Calu3 (cell line): ENCODE measurements at regions not wholly inside any gene's neighbourhood (a gene's known extent, or its start where the extent isn't known, plus 50 kb on each side); places are given as distances from the start of the nearest gene placed in this dataset.

Experiments used
- BruUV-seq: library from RNA; stranded (reverse); fragments of 400-500 nt; replicated peaks from 2 replicates; lab custom pipeline; 2021; lab: Mats Ljungman, UMichigan
- CTCF ChIA-PET: fragments of 300-600 bp; sonication (Branson Sonifier 250); formaldehyde crosslinking; loops from one replicate; lab custom pipeline; 2022; ENCODE audit warnings: antibody characterized with exemption; lab: Charles Lee
- DNase-seq: peaks from one replicate; pipeline ENCODE4 v3.0.0; 2022
- H3K27ac Mint-ChIP-seq: one replicate; pipeline ENCODE4 v1.8.0; 2022; ENCODE audit warnings: mixed read lengths; ENCODE audit not compliant: unreplicated experiment
- H3K27me3 Mint-ChIP-seq: one replicate; pipeline ENCODE4 v1.8.0; 2022; ENCODE audit warnings: mixed read lengths; ENCODE audit not compliant: unreplicated experiment
- H3K36me3 Mint-ChIP-seq: one replicate; pipeline ENCODE4 v1.8.0; 2022; ENCODE audit warnings: mild to moderate bottlenecking, moderate library complexity, mixed read lengths; ENCODE audit not compliant: insufficient read depth, unreplicated experiment
- H3K4me1 Mint-ChIP-seq: one replicate; pipeline ENCODE4 v1.8.0; 2022; ENCODE audit warnings: mild to moderate bottlenecking, low read depth, mixed read lengths; ENCODE audit not compliant: unreplicated experiment
- H3K4me3 Mint-ChIP-seq: one replicate; pipeline ENCODE4 v1.8.0; 2022; ENCODE audit warnings: mild to moderate bottlenecking, low read depth, moderate library complexity, mixed read lengths; ENCODE audit not compliant: unreplicated experiment
- H3K9me3 Mint-ChIP-seq: one replicate; pipeline ENCODE4 v1.8.0; 2022; ENCODE audit warnings: low read depth, mixed read lengths; ENCODE audit not compliant: unreplicated experiment
- CTCF ChIP-seq: fragments of 200-600 bp; IDR thresholded peaks from one replicate; pipeline ENCODE4 v1.8.0; 2022; ENCODE audit warnings: antibody characterized with exemption; ENCODE audit not compliant: unreplicated experiment
- intact Hi-C: fragments of 100-400 bp; cut with micrococcal nuclease; formaldehyde crosslinking; loops from one replicate; pipeline ENCODE4 v1.10.0; 2022; ENCODE audit not compliant: unreplicated experiment

GRCh38 chr11:92725352-92725751 is 244.1 kb upstream of the MTNR1B start:
- no peaks in the 10 kb centered on the region for H3K9me3 Mint-ChIP-seq

DNA sequence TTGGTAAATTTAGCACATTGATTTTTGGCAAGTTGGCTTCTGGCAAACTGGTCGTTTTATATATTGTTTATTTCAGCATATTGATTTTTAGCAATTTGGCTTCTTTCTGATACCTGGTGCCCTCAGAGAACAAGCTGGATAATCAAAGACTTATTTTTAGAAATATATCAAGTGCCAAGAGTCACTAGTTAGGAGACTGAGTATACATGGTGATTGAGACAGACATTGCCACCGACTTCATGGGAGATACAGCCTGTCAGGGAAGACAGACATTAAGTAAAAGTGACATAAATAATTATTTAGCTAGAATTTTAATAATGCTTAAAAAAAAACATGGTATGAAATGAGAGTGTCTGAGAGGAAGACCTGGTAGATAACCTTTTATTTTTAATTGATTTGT is 242.3 kb upstream of the MTNR1B start:
- H3K27ac Mint-ChIP-seq: no peak overlapping the region
- BruUV-seq: no TSS peak
- no peak overlapping the region for H3K4me3 Mint-ChIP-seq
- H3K27me3 Mint-ChIP-seq: no peaks in the 10 kb centered on the region
- no peaks in the 10 kb centered on the region for H3K36me3 Mint-ChIP-seq
- no peaks in the 10 kb centered on the region for H3K4me1 Mint-ChIP-seq
- CTCF ChIA-PET: no interaction called here
- TF ChIP-seq CTCF: no peak
- H3K9me3 Mint-ChIP-seq: no peaks in the 10 kb centered on the region
- no peak for DNase-seq
- intact Hi-C loops: no loop called here

More at GRCh38 chr11:92725352-92725751, 244.1 kb upstream of the MTNR1B start:
- no peak overlapping the region for H3K27ac Mint-ChIP-seq
- H3K4me3 Mint-ChIP-seq: no peak overlapping the region
- intact Hi-C loops: no loop called here
- DNase-seq: no peak
- BruUV-seq: no TSS peak
- no peaks in the 10 kb centered on the region for H3K27me3 Mint-ChIP-seq
- no peak for TF ChIP-seq CTCF
- CTCF ChIA-PET: no interaction called here
- no peaks in the 10 kb centered on the region for H3K4me1 Mint-ChIP-seq
- H3K36me3 Mint-ChIP-seq: no peaks in the 10 kb centered on the region

DNA sequence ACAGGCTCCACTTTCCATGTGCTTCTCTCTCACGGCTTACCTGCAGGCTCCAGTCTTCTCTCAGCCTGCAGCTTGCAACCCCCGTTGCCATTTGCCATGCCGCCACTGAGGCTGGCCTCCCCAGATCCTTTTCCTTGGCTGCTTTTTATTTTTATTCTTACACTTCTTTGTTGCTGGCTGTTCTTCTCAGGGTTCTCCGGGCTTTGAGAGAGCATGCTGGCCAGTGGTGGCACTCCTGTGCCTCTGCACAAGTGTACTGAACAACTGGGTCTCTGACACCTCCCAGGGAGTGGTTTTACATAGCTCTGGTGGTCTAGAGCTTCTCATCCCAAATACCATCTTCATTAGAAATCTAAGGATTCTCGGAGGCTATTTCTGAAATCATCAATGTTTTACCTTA is 241.7 kb upstream of the MTNR1B start:
- intact Hi-C loops: no loop called here
- H3K9me3 Mint-ChIP-seq: no peaks in the 10 kb centered on the region
- H3K4me3 Mint-ChIP-seq: no peak overlapping the region
- H3K36me3 Mint-ChIP-seq: no peaks in the 10 kb centered on the region
- CTCF ChIA-PET: no interaction called here
- TF ChIP-seq CTCF: no peak
- BruUV-seq: no TSS peak
- H3K4me1 Mint-ChIP-seq: no peaks in the 10 kb centered on the region
- no peak overlapping the region for H3K27ac Mint-ChIP-seq
- DNase-seq: no peak
- H3K27me3 Mint-ChIP-seq: peaks cover under 1% of the 10 kb centered on the region

GRCh38 chr11:92728628-92729027 is 240.8 kb upstream of the MTNR1B start:
- CTCF ChIA-PET: no interaction called here
- intact Hi-C loops: no loop called here
- H3K4me3 Mint-ChIP-seq: no peak overlapping the region
- no peak for DNase-seq
- no peak for TF ChIP-seq CTCF
- no peak overlapping the region for H3K27ac Mint-ChIP-seq
- no TSS peak for BruUV-seq
- H3K9me3 Mint-ChIP-seq: no peaks in the 10 kb centered on the region
- peaks cover 8% of the 10 kb centered on the region for H3K27me3 Mint-ChIP-seq
- no peaks in the 10 kb centered on the region for H3K36me3 Mint-ChIP-seq
- no peaks in the 10 kb centered on the region for H3K4me1 Mint-ChIP-seq
